ENCODE measurements at regions not wholly inside any gene's neighbourhood (a gene's known extent, or its start where the extent isn't known, plus 50 kb on each side); places are given as distances from the start of the nearest gene placed in this dataset.
A peak's percentile ranks its signal among the peaks of the same experiment; 100 is the strongest.

- Histone ChIP-seq H3K27me3 (ENCODE audit: low read length) (no peaks in the 10 kb centered on the region), H3K79me2 (ENCODE audit: low read length) (no peaks in the 10 kb centered on the region), H4K20me1 (ENCODE audit: insufficient read depth, low read depth, low read length) (no peaks in the 10 kb centered on the region), H3K9me2 (replicated peaks; ENCODE audit: insufficient read depth, low read length) (no peaks in the 10 kb centered on the region), H3K4me1 (ENCODE audit: low read length) (no peaks in the 10 kb centered on the region), H3K36me3 (ENCODE audit: insufficient read depth, low read length) (no peaks in the 10 kb centered on the region), H3K4me3 (ENCODE audit: low read length) (no peak overlapping the region), H3K27ac (ENCODE audit: low read length) (no peak overlapping the region), H3K9me3 (ENCODE audit: low read length) (no peaks in the 10 kb centered on the region), H2AFZ (ENCODE audit: low read length) (no peak overlapping the region), H3K9ac (ENCODE audit: low read length) (no peak overlapping the region), H3K4me2 (ENCODE audit: low read depth, low read length, poor library complexity, severe bottlenecking) (no peak overlapping the region)
- no peak for DNase-seq
Measured at GRCh38 chr7:25756601-25757000, 395.4 kb upstream of the NFE2L3 start.

GRCh38 chr7:25758559-25758958 lies 393.4 kb upstream of the NFE2L3 start:
- no peak overlapping the region for H2AFZ ChIP-seq (ENCODE audit: low read length)
- H3K4me2 ChIP-seq (ENCODE audit: low read depth, low read length, poor library complexity, severe bottlenecking): no peak overlapping the region
- DNase-seq: no peak
- H3K4me1 ChIP-seq (ENCODE audit: low read length): no peaks in the 10 kb centered on the region
- no peak overlapping the region for H3K27ac ChIP-seq (ENCODE audit: low read length)
- no peaks in the 10 kb centered on the region for H3K9me3 ChIP-seq (ENCODE audit: low read length)
- H4K20me1 ChIP-seq (ENCODE audit: insufficient read depth, low read depth, low read length): no peaks in the 10 kb centered on the region
- H3K9me2 ChIP-seq (replicated peaks; ENCODE audit: insufficient read depth, low read length): no peaks in the 10 kb centered on the region
- no peaks in the 10 kb centered on the region for H3K27me3 ChIP-seq (ENCODE audit: low read length)
- no peaks in the 10 kb centered on the region for H3K36me3 ChIP-seq (ENCODE audit: insufficient read depth, low read length)
- no peak overlapping the region for H3K4me3 ChIP-seq (ENCODE audit: low read length)
- no peak overlapping the region for H3K9ac ChIP-seq (ENCODE audit: low read length)
- H3K79me2 ChIP-seq (ENCODE audit: low read length): no peaks in the 10 kb centered on the region

GRCh38 chr7:25759286-25759685 lies 392.7 kb upstream of the NFE2L3 start:
- Histone ChIP-seq H4K20me1 (ENCODE audit: insufficient read depth, low read depth, low read length) (no peaks in the 10 kb centered on the region), H2AFZ (ENCODE audit: low read length) (no peak overlapping the region), H3K4me3 (ENCODE audit: low read length) (no peak overlapping the region), H3K9ac (ENCODE audit: low read length) (no peak overlapping the region), H3K4me1 (ENCODE audit: low read length) (no peaks in the 10 kb centered on the region), H3K36me3 (ENCODE audit: insufficient read depth, low read length) (no peaks in the 10 kb centered on the region), H3K9me3 (ENCODE audit: low read length) (no peaks in the 10 kb centered on the region), H3K79me2 (ENCODE audit: low read length) (no peaks in the 10 kb centered on the region), H3K27ac (ENCODE audit: low read length) (no peak overlapping the region), H3K27me3 (ENCODE audit: low read length) (no peaks in the 10 kb centered on the region), H3K9me2 (replicated peaks; ENCODE audit: insufficient read depth, low read length) (no peaks in the 10 kb centered on the region), H3K4me2 (ENCODE audit: low read depth, low read length, poor library complexity, severe bottlenecking) (no peak overlapping the region)
- no peak for DNase-seq

GRCh38 chr7:25759748-25760147 lies 392.2 kb upstream of the NFE2L3 start:
- Histone ChIP-seq H3K27me3 (ENCODE audit: low read length) (no peaks in the 10 kb centered on the region), H3K9ac (ENCODE audit: low read length) (no peak overlapping the region), H3K79me2 (ENCODE audit: low read length) (no peaks in the 10 kb centered on the region), H3K27ac (ENCODE audit: low read length) (no peak overlapping the region), H3K36me3 (ENCODE audit: insufficient read depth, low read length) (no peaks in the 10 kb centered on the region), H3K9me2 (replicated peaks; ENCODE audit: insufficient read depth, low read length) (no peaks in the 10 kb centered on the region), H3K4me3 (ENCODE audit: low read length) (no peak overlapping the region), H4K20me1 (ENCODE audit: insufficient read depth, low read depth, low read length) (no peaks in the 10 kb centered on the region), H2AFZ (ENCODE audit: low read length) (no peak overlapping the region), H3K4me1 (ENCODE audit: low read length) (no peaks in the 10 kb centered on the region), H3K9me3 (ENCODE audit: low read length) (no peaks in the 10 kb centered on the region), H3K4me2 (ENCODE audit: low read depth, low read length, poor library complexity, severe bottlenecking) (no peak overlapping the region)
- no peak for DNase-seq

GRCh38 chr7:25762511-25763462 lies 389.2 kb upstream of the NFE2L3 start:
- Histone ChIP-seq H3K79me2 (ENCODE audit: low read length) (no peaks in the 10 kb centered on the region), H2AFZ (ENCODE audit: low read length) (no peak overlapping the region), H3K9ac (ENCODE audit: low read length) (no peak overlapping the region), H3K4me2 (ENCODE audit: low read depth, low read length, poor library complexity, severe bottlenecking) (no peak overlapping the region), H3K9me2 (replicated peaks; ENCODE audit: insufficient read depth, low read length) (no peaks in the 10 kb centered on the region), H3K9me3 (ENCODE audit: low read length) (no peaks in the 10 kb centered on the region), H4K20me1 (ENCODE audit: insufficient read depth, low read depth, low read length) (no peaks in the 10 kb centered on the region), H3K27ac (ENCODE audit: low read length) (no peak overlapping the region), H3K4me1 (ENCODE audit: low read length) (no peaks in the 10 kb centered on the region), H3K4me3 (ENCODE audit: low read length) (no peak overlapping the region), H3K27me3 (ENCODE audit: low read length) (no peaks in the 10 kb centered on the region), H3K36me3 (ENCODE audit: insufficient read depth, low read length) (no peaks in the 10 kb centered on the region)
- DNase-seq: no peak

- DNase-seq: no peak
- Histone ChIP-seq H3K27ac (ENCODE audit: low read length) (no peak overlapping the region), H3K4me3 (ENCODE audit: low read length) (no peak overlapping the region), H3K4me2 (ENCODE audit: low read depth, low read length, poor library complexity, severe bottlenecking) (no peak overlapping the region), H3K4me1 (ENCODE audit: low read length) (no peaks in the 10 kb centered on the region), H3K36me3 (ENCODE audit: insufficient read depth, low read length) (no peaks in the 10 kb centered on the region), H3K79me2 (ENCODE audit: low read length) (no peaks in the 10 kb centered on the region), H3K9ac (ENCODE audit: low read length) (no peak overlapping the region), H3K9me3 (ENCODE audit: low read length) (no peaks in the 10 kb centered on the region), H2AFZ (ENCODE audit: low read length) (no peak overlapping the region), H3K9me2 (replicated peaks; ENCODE audit: insufficient read depth, low read length) (no peaks in the 10 kb centered on the region), H4K20me1 (ENCODE audit: insufficient read depth, low read depth, low read length) (no peaks in the 10 kb centered on the region), H3K27me3 (ENCODE audit: low read length) (no peaks in the 10 kb centered on the region)
Measured at GRCh38 chr7:25763463-25763860, 388.5 kb upstream of the NFE2L3 start.

GRCh38 chr7:25765110-25765655 lies 386.8 kb upstream of the NFE2L3 start:
- H3K4me3 ChIP-seq (ENCODE audit: low read length): no peak overlapping the region
- H3K4me1 ChIP-seq (ENCODE audit: low read length): no peaks in the 10 kb centered on the region
- no peak for DNase-seq

GRCh38 chr7:25770235-25770634 lies 381.8 kb upstream of the NFE2L3 start:
- Histone ChIP-seq H3K9me3 (ENCODE audit: low read length) (no peaks in the 10 kb centered on the region), H3K27me3 (ENCODE audit: low read length) (no peaks in the 10 kb centered on the region), H4K20me1 (ENCODE audit: insufficient read depth, low read depth, low read length) (no peaks in the 10 kb centered on the region), H3K9ac (ENCODE audit: low read length) (no peak overlapping the region), H2AFZ (ENCODE audit: low read length) (no peak overlapping the region), H3K4me1 (ENCODE audit: low read length) (no peaks in the 10 kb centered on the region), H3K79me2 (ENCODE audit: low read length) (no peaks in the 10 kb centered on the region), H3K36me3 (ENCODE audit: insufficient read depth, low read length) (no peaks in the 10 kb centered on the region), H3K4me3 (ENCODE audit: low read length) (no peak overlapping the region), H3K9me2 (replicated peaks; ENCODE audit: insufficient read depth, low read length) (no peaks in the 10 kb centered on the region), H3K27ac (ENCODE audit: low read length) (no peak overlapping the region), H3K4me2 (ENCODE audit: low read depth, low read length, poor library complexity, severe bottlenecking) (no peak overlapping the region)
- DNase-seq: peak; percentile 32

More at GRCh38 chr7:25765110-25765655, 386.8 kb upstream of the NFE2L3 start:
- no peaks in the 10 kb centered on the region for H3K9me3 ChIP-seq (ENCODE audit: low read length)
- no peak overlapping the region for H3K27ac ChIP-seq (ENCODE audit: low read length)
- no peak overlapping the region for H3K9ac ChIP-seq (ENCODE audit: low read length)
- no peaks in the 10 kb centered on the region for H3K9me2 ChIP-seq (replicated peaks; ENCODE audit: insufficient read depth, low read length)
- H3K4me2 ChIP-seq (ENCODE audit: low read depth, low read length, poor library complexity, severe bottlenecking): no peak overlapping the region
- no peaks in the 10 kb centered on the region for H3K27me3 ChIP-seq (ENCODE audit: low read length)
- H4K20me1 ChIP-seq (ENCODE audit: insufficient read depth, low read depth, low read length): no peaks in the 10 kb centered on the region
- no peaks in the 10 kb centered on the region for H3K79me2 ChIP-seq (ENCODE audit: low read length)
- H3K36me3 ChIP-seq (ENCODE audit: insufficient read depth, low read length): no peaks in the 10 kb centered on the region
- H2AFZ ChIP-seq (ENCODE audit: low read length): no peak overlapping the region
